ENCODE measurements at regions not wholly inside any gene's neighbourhood (a gene's known extent, or its start where the extent isn't known, plus 50 kb on each side); places are given as distances from the start of the nearest gene placed in this dataset.
"Not testable (repeated sequence)": the region's sequence is repeated elsewhere in the genome, so short reads cannot be mapped to it uniquely, and the experiment has no call there.

GRCh38 chr2:7693246-7694075 is 776.2 kb downstream of the RNF144A start:
- DNase-seq (ENCODE audit: low spot score) (no peak), ATAC-seq (ENCODE audit: insufficient number of reproducible peaks, low FRiP score, low read depth) (no peak)
- no peaks in the 10 kb centered on the region for H3K36me3 ChIP-seq
- H3K27me3 ChIP-seq (replicated peaks; ENCODE audit: insufficient read depth): no peaks in the 10 kb centered on the region
- TF ChIP-seq CTCF (IDR thresholded peaks at IDR 0.05): no peak
- no peaks in the 10 kb centered on the region for H3K9me3 ChIP-seq
- no peak overlapping the region for H3K4me3 ChIP-seq
- no peaks in the 10 kb centered on the region for H3K4me1 ChIP-seq (ENCODE audit: control insufficient read depth in 1 of 2, low read depth in 2 of 2)
- H3K27ac ChIP-seq: no peak overlapping the region

- no peak for DNase-seq (ENCODE audit: low spot score)
- Histone ChIP-seq H3K36me3 (no peaks in the 10 kb centered on the region), H3K4me3 (no peak overlapping the region), H3K27me3 (replicated peaks; ENCODE audit: insufficient read depth) (no peaks in the 10 kb centered on the region), H3K27ac (no peak overlapping the region), H3K4me1 (ENCODE audit: control insufficient read depth in 1 of 2, low read depth in 2 of 2) (no peaks in the 10 kb centered on the region), H3K9me3 (no peaks in the 10 kb centered on the region)
- no peak for ATAC-seq (ENCODE audit: insufficient number of reproducible peaks, low FRiP score, low read depth)
- TF ChIP-seq CTCF (IDR thresholded peaks at IDR 0.05): no peak
Measured at GRCh38 chr2:7694076-7694985, 777.1 kb downstream of the RNF144A start.

GRCh38 chr2:7696556-7696955 is 779.3 kb downstream of the RNF144A start:
- not testable (repeated sequence) for H3K4me1 ChIP-seq (ENCODE audit: control insufficient read depth in 1 of 2, low read depth in 2 of 2); ATAC-seq (ENCODE audit: insufficient number of reproducible peaks, low FRiP score, low read depth); H3K36me3 ChIP-seq; H3K9me3 ChIP-seq; DNase-seq (ENCODE audit: low spot score); H3K27ac ChIP-seq; H3K27me3 ChIP-seq (replicated peaks; ENCODE audit: insufficient read depth); H3K4me3 ChIP-seq

GRCh38 chr2:7697052-7697451 is 779.8 kb downstream of the RNF144A start:
- no peaks in the 10 kb centered on the region for H3K27me3 ChIP-seq (replicated peaks; ENCODE audit: insufficient read depth)
- no peaks in the 10 kb centered on the region for H3K9me3 ChIP-seq
- no peak overlapping the region for H3K27ac ChIP-seq
- DNase-seq (ENCODE audit: low spot score) (no peak), ATAC-seq (ENCODE audit: insufficient number of reproducible peaks, low FRiP score, low read depth) (no peak)
- no peaks in the 10 kb centered on the region for H3K36me3 ChIP-seq
- TF ChIP-seq CTCF (IDR thresholded peaks at IDR 0.05): no peak
- H3K4me1 ChIP-seq (ENCODE audit: control insufficient read depth in 1 of 2, low read depth in 2 of 2): no peaks in the 10 kb centered on the region
- no peak overlapping the region for H3K4me3 ChIP-seq

- Histone ChIP-seq H3K36me3 (no peaks in the 10 kb centered on the region), H3K27ac (no peak overlapping the region), H3K4me3 (no peak overlapping the region), H3K9me3 (no peaks in the 10 kb centered on the region), H3K27me3 (replicated peaks; ENCODE audit: insufficient read depth) (no peaks in the 10 kb centered on the region), H3K4me1 (ENCODE audit: control insufficient read depth in 1 of 2, low read depth in 2 of 2) (no peaks in the 10 kb centered on the region)
- no peak for ATAC-seq (ENCODE audit: insufficient number of reproducible peaks, low FRiP score, low read depth)
- DNase-seq (ENCODE audit: low spot score): no peak
- TF ChIP-seq CTCF (IDR thresholded peaks at IDR 0.05): no peak
Measured at GRCh38 chr2:7701791-7702190, 784.6 kb downstream of the RNF144A start.

Measured in thoracic aorta (tissue), 2 donors.